Posterior cingulate gyrus (tissue), 11 donors: ENCODE measurements at regions not wholly inside any gene's neighbourhood (a gene's known extent, or its start where the extent isn't known, plus 50 kb on each side); places are given as distances from the start of the nearest gene placed in this dataset.
"Not testable (repeated sequence)": the region's sequence is repeated elsewhere in the genome, so short reads cannot be mapped to it uniquely, and the experiment has no call there.

Source experiments
- DNase-seq, 10 donors: peaks; one replicate each; pipeline versions ENCODE4 v3.0.0 to v3.0.0-alpha.2; 2020 to 2021; ENCODE audit warnings: mixed read lengths in 3 of 10
- intact Hi-C: fragments of 100-400 bp; cut with DNase I; formaldehyde crosslinking; loops from one replicate; pipeline ENCODE4 v1.15.1; 2023

GRCh38 chr9:30075451-30076199 is 2308.8 kb upstream of the ACO1 start:
- DNase-seq: no peak
- intact Hi-C loops: no loop called here

GRCh38 chr9:30078195-30078594 is 2306.2 kb upstream of the ACO1 start:
- intact Hi-C loops: no loop called here
- DNase-seq: no peak

GRCh38 chr9:30089428-30089827 is 2295.0 kb upstream of the ACO1 start:
- intact Hi-C loops: no loop called here
- no peak for DNase-seq

- intact Hi-C loops: no loop called here
Measured at GRCh38 chr9:30103647-30104394, 2280.6 kb upstream of the ACO1 start.

GRCh38 chr9:30107134-30107533 is 2277.3 kb upstream of the ACO1 start:
- peak in 1 of 10 donors; percentile 42 for DNase-seq
- intact Hi-C loops: not testable (repeated sequence)

More at GRCh38 chr9:30103647-30104394, 2280.6 kb upstream of the ACO1 start:
- DNase-seq: no peak

- intact Hi-C loops: no loop called here
- no peak for DNase-seq
Measured at GRCh38 chr9:30116673-30117217, 2267.7 kb upstream of the ACO1 start.

- DNase-seq: no peak
- intact Hi-C loops: no loop called here
Measured at GRCh38 chr9:30120666-30121065, 2263.8 kb upstream of the ACO1 start.

GRCh38 chr9:30121611-30122010 is 2262.8 kb upstream of the ACO1 start:
- intact Hi-C loops: no loop called here

GRCh38 chr9:30125881-30126280 is 2258.6 kb upstream of the ACO1 start:
- intact Hi-C loops: no loop called here
- no peak for DNase-seq

More at GRCh38 chr9:30121611-30122010, 2262.8 kb upstream of the ACO1 start:
- DNase-seq: no peak

- no peak for DNase-seq
- intact Hi-C loops: no loop called here
Measured at GRCh38 chr9:30127371-30127770, 2257.1 kb upstream of the ACO1 start.

- DNase-seq: no peak
- intact Hi-C loops: no loop called here
Measured at GRCh38 chr9:30140407-30140806, 2244.0 kb upstream of the ACO1 start.

GRCh38 chr9:30160570-30160969 is 2223.9 kb upstream of the ACO1 start:
- peak in 2 of 10 donors; percentile 27 to 68 for DNase-seq
- intact Hi-C loops: no loop called here

- intact Hi-C loops: no loop called here
- DNase-seq: no peak
Measured at GRCh38 chr9:30172206-30172605, 2212.2 kb upstream of the ACO1 start.

- intact Hi-C loops: no loop called here
- no peak for DNase-seq
Measured at GRCh38 chr9:30178610-30179009, 2205.8 kb upstream of the ACO1 start.

- no peak for DNase-seq
Measured at GRCh38 chr9:30193421-30193820, 2191.0 kb upstream of the ACO1 start.

GRCh38 chr9:30196941-30197340 is 2187.5 kb upstream of the ACO1 start:
- intact Hi-C loops: no loop called here
- DNase-seq: no peak

More at GRCh38 chr9:30193421-30193820, 2191.0 kb upstream of the ACO1 start:
- intact Hi-C loops: no loop called here

GRCh38 chr9:30197453-30197852 is 2187.0 kb upstream of the ACO1 start:
- intact Hi-C loops: no loop called here
- no peak for DNase-seq

- DNase-seq: no peak
Measured at GRCh38 chr9:30197954-30198353, 2186.5 kb upstream of the ACO1 start.

GRCh38 chr9:30198463-30199309 is 2185.8 kb upstream of the ACO1 start:
- DNase-seq: peak in 1 of 10 donors; percentile 77
- intact Hi-C loops: no loop called here

More at GRCh38 chr9:30197954-30198353, 2186.5 kb upstream of the ACO1 start:
- intact Hi-C loops: no loop called here

GRCh38 chr9:30201024-30201423 is 2183.4 kb upstream of the ACO1 start:
- DNase-seq: peak in 1 of 10 donors; percentile 64
- intact Hi-C loops: no loop called here

GRCh38 chr9:30235068-30235467 is 2149.4 kb upstream of the ACO1 start:
- no peak for DNase-seq
- intact Hi-C loops: no loop called here
